Uterus (tissue), 2 donors: ENCODE measurements at regions not wholly inside any gene's neighbourhood (a gene's known extent, or its start where the extent isn't known, plus 50 kb on each side); places are given as distances from the start of the nearest gene placed in this dataset.

Experiments
- CTCF ChIP-seq, 4 experiments: fragments of 200-600 bp in 2 of 4; fragments of 450-650 bp in 2 of 4; sonication (generic) in 2 of 4; IDR thresholded peaks; one replicate each; pipeline ENCODE4 v1.5.1; 2016 to 2019; ENCODE audit warnings: antibody characterized with exemption in 4 of 4, mild to moderate bottlenecking in 2 of 4, moderate library complexity in 1 of 4
- POLR2A ChIP-seq, 2 donors: fragments of 450-650 bp; IDR thresholded peaks; one replicate each; pipeline ENCODE4 v1.6.1; 2016; ENCODE audit warnings: antibody characterized with exemption in 2 of 2, mild to moderate bottlenecking in 1 of 2, moderate library complexity in 1 of 2

- TF ChIP-seq CTCF (IDR thresholded peaks at IDR 0.05) (no peak), POLR2A (IDR thresholded peaks at IDR 0.05) (no peak)
These were observed 221.8 kb upstream of the KCNIP4 start for GRCh38 chr4:22170353-22170752.
